ENCODE measurements at regions not wholly inside any gene's neighbourhood (a gene's known extent, or its start where the extent isn't known, plus 50 kb on each side); places are given as distances from the start of the nearest gene placed in this dataset.

DNA sequence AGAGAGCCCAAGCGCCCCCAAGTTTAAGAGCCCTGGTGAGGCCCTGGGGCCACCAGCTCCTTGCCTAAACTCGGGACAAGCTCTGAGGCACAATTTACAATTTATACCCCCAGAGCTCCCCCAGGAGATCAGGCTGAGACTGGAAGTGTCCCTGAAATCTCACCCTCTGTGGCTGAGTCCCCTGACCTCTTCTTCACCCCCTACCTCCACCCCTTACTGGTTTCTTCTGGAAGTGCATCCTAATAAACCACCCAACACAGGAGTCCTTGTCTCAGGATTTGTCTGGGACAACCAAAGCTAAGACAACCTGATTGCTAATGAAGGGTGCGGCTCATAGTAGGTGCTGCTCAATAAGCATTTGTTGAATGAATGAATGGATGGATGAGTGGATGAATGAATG, 206.4 kb downstream of the BCL11B start:
- TF ChIP-seq, protein P1, sequence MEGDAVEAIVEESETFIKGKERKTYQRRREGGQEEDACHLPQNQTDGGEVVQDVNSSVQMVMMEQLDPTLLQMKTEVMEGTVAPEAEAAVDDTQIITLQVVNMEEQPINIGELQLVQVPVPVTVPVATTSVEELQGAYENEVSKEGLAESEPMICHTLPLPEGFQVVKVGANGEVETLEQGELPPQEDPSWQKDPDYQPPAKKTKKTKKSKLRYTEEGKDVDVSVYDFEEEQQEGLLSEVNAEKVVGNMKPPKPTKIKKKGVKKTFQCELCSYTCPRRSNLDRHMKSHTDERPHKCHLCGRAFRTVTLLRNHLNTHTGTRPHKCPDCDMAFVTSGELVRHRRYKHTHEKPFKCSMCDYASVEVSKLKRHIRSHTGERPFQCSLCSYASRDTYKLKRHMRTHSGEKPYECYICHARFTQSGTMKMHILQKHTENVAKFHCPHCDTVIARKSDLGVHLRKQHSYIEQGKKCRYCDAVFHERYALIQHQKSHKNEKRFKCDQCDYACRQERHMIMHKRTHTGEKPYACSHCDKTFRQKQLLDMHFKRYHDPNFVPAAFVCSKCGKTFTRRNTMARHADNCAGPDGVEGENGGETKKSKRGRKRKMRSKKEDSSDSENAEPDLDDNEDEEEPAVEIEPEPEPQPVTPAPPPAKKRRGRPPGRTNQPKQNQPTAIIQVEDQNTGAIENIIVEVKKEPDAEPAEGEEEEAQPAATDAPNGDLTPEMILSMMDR (IDR thresholded peaks at IDR 0.05; ENCODE audit: insufficient read depth, low read depth, low read length): no peak
- no peak for TF ChIP-seq EZH2 (IDR thresholded peaks at IDR 0.05; ENCODE audit: insufficient read depth, low read length)

All from astrocyte (in vitro differentiated cells and primary cell).